Stimulated activated CD8-positive, alpha-beta memory T cell treated with anti-CD3 and anti-CD28 coated beads, Interleukin-7, amount 100 ng/mL, for 1 hour (primary cell): ENCODE measurements at regions not wholly inside any gene's neighbourhood (a gene's known extent, or its start where the extent isn't known, plus 50 kb on each side); places are given as distances from the start of the nearest gene placed in this dataset.

ENCODE experiments used
- DNase-seq, 2 donors: peaks; one replicate each; pipeline ENCODE4 v3.0.0-alpha.2; 2020; ENCODE audit warnings: low read depth in 2 of 2

DNA sequence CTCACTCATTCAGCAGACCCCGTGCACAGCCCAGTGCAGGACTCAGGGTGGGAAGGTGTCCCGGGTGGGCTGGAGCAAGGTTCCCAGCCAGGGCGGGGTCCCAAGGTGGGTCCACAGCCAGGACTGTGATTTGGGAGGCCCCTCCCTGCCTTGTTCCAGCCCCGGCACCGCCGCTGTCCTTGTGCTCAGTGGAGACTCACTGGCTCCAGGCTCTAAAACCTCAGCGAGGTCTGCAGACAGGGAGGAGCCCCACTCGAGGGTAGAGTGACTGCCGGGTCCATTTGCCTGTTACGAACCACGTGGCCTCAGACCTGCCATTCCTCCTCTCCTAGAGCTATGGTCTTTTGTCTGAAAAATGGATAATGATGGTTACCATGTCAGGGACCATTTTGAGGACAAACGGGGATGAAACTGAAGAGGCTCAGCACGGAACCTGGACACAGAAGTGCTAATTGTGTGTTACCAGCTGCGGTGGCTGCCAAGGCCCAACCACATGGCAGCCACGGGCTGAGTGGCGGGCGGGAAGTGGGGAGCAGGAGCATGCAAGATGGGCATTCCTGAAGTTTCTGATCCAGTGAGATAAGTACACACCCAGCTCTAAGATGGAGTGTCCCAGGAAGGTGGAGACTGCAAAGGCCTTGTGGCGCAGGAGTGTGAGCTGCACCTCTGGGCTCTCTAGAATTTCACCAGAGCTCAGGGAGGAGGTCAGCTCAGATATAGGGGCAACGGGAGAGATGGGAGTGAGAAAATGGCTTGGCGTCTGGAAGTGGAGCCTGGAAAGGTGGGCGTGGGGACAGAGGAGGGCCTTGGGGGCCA is 317.6 kb downstream of the SEC14L1 start:
- no peak for DNase-seq

GRCh38 chr17:77459018-77459755 is 318.4 kb downstream of the SEC14L1 start:
- no peak for DNase-seq

DNA sequence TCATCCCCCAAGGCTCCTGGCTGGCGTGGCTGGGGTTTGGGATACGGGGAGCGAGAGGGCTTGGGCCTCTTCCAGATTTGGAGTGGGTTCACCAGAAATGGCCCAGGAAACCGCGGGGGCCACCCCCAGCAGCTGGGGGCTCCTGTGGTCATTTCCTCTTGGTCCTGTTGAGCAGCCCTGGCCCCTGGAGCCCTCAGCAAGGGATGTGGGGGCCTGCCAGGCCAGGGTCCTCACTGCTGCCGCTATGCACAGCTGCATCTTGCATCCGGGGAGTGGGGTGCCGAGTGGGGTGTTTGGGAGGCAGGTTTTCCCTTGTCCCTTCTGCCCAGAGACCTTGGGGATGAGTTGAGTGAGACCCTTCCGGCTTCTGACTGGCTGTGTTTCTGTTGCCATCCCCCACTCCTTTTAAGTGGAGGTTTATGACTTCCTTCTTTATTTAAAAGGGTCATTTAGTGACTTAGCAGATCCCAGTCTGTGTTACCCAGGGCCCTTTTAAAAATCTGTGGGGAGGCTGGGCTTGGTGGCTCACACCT is 319.8 kb downstream of the SEC14L1 start:
- no peak for DNase-seq

- no peak for DNase-seq
These were observed 320.7 kb downstream of the SEC14L1 start for GRCh38 chr17:77461277-77462057.

DNA sequence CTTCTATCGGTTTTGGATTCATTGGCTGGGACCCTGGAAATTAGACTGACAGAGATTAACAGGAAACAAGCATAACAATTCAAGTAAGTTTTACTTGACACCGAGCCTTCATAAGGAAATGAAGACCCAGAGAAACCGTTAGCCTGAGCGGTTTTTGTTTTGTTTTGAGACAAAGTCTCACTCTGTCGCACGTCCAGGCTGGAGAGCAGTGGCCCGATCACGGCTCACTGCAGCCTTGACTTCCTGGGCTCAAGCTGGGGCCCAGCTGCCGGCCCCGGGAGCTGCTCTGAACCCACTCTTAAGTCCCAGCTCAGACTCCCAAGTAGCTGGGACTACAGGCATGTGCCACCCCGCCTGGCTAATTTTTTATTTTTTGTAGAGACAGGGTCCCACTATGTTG is 321.3 kb downstream of the SEC14L1 start:
- no peak for DNase-seq

DNA sequence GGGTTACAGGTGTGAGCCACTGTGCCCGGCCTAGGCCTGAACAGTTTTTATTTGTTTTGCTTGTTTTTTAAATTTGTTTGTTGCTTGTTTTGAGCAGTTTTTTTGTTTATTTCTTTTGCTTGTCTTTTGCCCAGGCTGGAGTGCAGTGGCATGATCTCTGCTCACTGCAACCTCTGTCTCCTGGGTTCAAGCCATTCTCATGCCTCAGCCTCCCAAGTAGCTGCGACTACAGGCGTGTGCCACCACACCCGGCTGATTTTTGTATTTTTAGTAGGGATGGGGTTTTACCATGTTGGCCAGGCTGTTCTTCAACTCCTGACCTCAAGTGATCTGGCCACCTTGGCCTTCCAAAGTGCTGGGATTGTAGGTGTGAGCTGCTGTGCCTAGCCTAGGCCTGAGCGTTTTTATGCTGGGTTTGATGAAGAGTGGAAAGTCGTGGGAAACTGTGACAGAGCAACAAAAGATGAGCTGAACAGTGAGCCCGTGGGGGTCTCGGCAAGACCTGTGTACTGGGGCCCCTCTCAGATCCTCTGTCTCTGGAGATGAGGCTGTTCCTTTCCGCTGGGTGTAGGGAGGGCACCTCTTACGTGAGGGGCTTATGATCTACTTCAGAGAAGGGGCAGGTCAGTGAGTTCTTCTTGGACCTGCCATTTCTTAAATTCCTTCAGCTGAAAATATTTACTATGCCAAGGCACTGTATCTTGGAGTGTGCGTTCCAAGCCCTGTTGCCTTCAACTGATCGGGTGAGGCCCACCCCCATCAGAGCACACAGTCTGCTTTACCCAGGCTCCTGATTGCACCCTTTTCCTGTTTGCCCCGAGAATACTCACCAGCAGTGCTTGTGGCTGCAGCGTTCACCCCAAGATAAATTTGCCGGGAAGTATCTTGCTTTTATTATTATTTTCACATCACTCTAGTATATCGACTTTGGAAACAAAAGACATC is 322.1 kb downstream of the SEC14L1 start:
- DNase-seq, result no peak

DNA sequence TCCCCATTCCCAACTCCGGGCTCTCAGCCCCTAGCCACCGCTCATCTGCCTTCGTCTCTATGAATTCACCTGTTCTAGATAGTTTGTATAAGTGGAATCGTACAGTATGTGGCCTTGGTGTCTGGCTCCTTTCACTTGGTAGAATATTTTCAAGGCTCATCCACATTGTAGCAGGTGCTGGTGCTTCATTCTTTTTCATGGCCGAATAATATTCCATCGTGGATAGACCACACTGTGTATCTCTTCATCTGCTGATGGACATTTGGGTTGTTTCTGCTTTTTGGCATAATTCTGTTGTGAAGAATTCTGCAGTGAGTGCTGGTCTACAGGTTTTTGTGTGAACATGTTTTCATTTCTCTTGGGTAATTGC is 324.2 kb downstream of the SEC14L1 start:
- DNase-seq, result no peak

DNA sequence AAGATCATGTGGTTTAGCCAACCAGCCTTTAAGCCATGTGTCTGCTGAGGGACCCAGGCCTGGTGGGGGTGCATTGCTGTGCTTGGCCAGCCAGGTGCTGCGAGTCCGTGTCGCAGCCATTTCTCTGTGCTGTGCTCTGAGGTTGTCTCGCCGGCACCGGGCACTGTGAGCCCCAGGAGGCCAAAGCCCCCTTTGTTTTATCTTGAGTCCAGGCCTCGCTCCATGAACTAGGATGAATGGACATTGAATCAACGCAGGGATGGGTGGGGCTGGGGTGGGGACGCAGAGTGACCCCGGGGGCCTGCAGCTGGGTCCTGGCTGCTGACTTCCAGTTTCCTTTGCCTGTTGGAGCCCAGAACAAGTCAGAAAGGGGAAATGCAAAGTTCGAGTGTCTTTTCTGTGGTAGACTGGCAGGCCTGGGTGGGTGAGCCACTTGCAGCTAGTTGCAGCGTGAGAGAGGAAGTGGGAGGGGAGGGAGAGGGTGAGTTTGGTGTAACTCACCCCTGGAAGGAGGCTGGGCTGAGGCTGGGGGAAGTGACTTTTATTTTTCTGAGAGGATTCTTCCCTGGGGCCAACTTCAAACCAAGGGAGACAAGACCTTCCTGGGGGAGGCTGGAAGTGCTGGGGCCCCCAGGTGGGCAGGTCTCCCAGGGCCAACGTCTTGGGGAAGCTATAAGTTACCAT is 324.7 kb downstream of the SEC14L1 start:
- DNase-seq, result peak; percentile 48 to 51

- DNase-seq, result no peak
These were observed 325.4 kb downstream of the SEC14L1 start for GRCh38 chr17:77466140-77466539.

GRCh38 chr17:77466596-77467223 is 325.9 kb downstream of the SEC14L1 start:
- no peak for DNase-seq

- DNase-seq, result no peak
These were observed 326.8 kb downstream of the SEC14L1 start for GRCh38 chr17:77467521-77467920.

DNA sequence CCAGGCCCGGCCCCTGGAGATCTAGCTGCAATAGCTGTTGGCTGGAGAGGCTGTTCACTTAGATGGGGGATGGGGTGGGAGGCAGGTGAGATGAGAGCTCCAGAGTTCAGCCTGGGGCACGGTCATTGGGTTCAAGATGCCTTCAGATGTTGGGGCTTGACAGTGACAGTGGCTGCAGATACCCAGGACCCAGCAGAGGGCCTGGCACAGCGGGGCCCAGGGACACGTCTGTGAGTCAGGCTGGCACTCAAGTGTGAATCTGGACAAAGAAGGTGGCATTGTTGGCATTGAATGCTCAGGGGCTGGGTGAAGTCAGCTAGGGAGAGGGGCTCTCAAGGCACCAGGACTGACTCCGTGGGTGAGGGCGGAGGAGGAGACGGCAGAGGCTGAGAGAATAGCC is 328.1 kb downstream of the SEC14L1 start:
- no peak for DNase-seq

- DNase-seq, result no peak
These were observed 329.6 kb downstream of the SEC14L1 start for GRCh38 chr17:77470330-77470786.

GRCh38 chr17:77470800-77471733 is 330.3 kb downstream of the SEC14L1 start:
- DNase-seq, result no peak

- no peak for DNase-seq
These were observed 331.3 kb downstream of the SEC14L1 start for GRCh38 chr17:77471984-77472461.

GRCh38 chr17:77472468-77473310 is 331.9 kb downstream of the SEC14L1 start:
- DNase-seq, result no peak

DNA sequence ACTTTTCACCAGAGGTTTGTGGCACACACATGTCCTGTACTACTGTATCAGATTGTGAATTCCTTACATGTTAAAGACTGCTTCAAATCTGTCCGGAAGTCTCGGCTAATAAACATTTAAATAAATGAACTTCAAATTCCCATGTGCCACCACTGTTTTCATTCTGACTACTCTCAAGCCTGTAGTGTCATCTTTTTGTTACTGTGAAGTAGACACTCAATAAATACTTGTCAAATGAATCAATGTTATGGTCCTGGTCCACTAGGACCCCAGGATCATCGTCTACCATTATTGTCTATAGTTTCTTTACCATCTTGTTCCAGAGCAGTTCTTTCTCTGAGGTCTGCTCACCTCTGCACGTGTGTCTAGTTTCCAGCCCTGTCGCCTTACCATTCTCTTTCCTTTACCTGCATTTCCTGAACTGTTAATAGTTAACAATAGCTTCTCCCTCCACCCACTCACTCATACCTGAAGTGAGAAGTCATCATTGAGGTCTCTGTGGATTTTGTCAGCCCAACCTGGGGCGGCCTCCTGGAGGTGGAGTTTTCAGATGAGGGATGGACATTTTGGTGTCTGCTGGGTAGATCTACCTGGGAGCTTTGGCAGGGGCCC is 333.0 kb downstream of the SEC14L1 start:
- no peak for DNase-seq
